ENCODE measurements at regions not wholly inside any gene's neighbourhood (a gene's known extent, or its start where the extent isn't known, plus 50 kb on each side); places are given as distances from the start of the nearest gene placed in this dataset.

GRCh38 chr16:9434659-9435058, 343.2 kb downstream of the HAPSTR1 start:
- TF ChIP-seq POLR2AphosphoS5 (IDR thresholded peaks at IDR 0.05; ENCODE audit: low read depth) (no peak), CTCF (IDR thresholded peaks at IDR 0.05; ENCODE audit: insufficient read depth, low read length) (no peak), GABPA (IDR thresholded peaks at IDR 0.05; ENCODE audit: low read depth) (no peak)
